GM12801 (cell line): ENCODE measurements at regions not wholly inside any gene's neighbourhood (a gene's known extent, or its start where the extent isn't known, plus 50 kb on each side); places are given as distances from the start of the nearest gene placed in this dataset.

Experiments
- CTCF ChIP-seq: IDR thresholded peaks from one replicate; pipeline ENCODE4 v1.5.1; 2011; ENCODE audit warnings: control low read depth; ENCODE audit not compliant: insufficient read length; ENCODE audit errors: extremely low read depth

- TF ChIP-seq CTCF, result no peak
Observed at GRCh38 chr15:69898243-69898642, 199.5 kb downstream of the TLE3 start.

- no peak for TF ChIP-seq CTCF
Observed at GRCh38 chr15:69902414-69903062, 195.2 kb downstream of the TLE3 start.

- TF ChIP-seq CTCF, result no peak
Observed at GRCh38 chr15:69903470-69904469, 193.9 kb downstream of the TLE3 start.

GRCh38 chr15:69906256-69907185, 191.2 kb downstream of the TLE3 start:
- no peak for TF ChIP-seq CTCF

- no peak for TF ChIP-seq CTCF
Observed at GRCh38 chr15:69908060-69908459, 189.7 kb downstream of the TLE3 start.

GRCh38 chr15:69908590-69909420, 188.9 kb downstream of the TLE3 start:
- no peak for TF ChIP-seq CTCF
